ENCODE measurements at regions not wholly inside any gene's neighbourhood (a gene's known extent, or its start where the extent isn't known, plus 50 kb on each side); places are given as distances from the start of the nearest gene placed in this dataset.

DNA sequence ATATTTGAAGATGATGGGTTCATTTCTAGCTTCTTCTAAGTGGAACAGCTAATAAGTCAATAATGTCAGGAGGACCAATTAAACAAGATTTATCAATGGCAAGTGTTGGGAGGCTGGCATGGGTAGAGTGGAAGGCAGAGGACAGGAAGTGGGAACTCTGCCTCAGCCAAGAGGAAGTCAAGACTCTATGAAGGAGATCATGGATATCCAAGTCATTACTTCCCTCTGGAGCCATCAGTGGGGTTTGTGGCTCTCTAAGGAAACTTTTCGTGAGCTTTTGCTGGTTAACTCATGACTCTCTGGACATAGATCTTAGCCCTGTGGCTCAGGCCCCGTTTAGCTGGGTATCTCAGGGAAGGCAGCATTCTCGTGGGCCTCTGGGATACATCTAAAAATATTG is 410.4 kb upstream of the ID2 start:
- Histone ChIP-seq H3K27me3 (no peaks in the 10 kb centered on the region), H3K27ac (no peak overlapping the region), H3K9me3 (peaks cover 0 to 7% (median 0%) of the 10 kb centered on the region in 12 donors), H3K4me1 (peaks cover 0 to 15% (median 0%) of the 10 kb centered on the region in 12 donors), H3K4me3 (no peak overlapping the region), H3K36me3 (no peaks in the 10 kb centered on the region)
- TF ChIP-seq POLR2A (IDR thresholded peaks at IDR 0.05): no peak
- TF ChIP-seq, protein P1, sequence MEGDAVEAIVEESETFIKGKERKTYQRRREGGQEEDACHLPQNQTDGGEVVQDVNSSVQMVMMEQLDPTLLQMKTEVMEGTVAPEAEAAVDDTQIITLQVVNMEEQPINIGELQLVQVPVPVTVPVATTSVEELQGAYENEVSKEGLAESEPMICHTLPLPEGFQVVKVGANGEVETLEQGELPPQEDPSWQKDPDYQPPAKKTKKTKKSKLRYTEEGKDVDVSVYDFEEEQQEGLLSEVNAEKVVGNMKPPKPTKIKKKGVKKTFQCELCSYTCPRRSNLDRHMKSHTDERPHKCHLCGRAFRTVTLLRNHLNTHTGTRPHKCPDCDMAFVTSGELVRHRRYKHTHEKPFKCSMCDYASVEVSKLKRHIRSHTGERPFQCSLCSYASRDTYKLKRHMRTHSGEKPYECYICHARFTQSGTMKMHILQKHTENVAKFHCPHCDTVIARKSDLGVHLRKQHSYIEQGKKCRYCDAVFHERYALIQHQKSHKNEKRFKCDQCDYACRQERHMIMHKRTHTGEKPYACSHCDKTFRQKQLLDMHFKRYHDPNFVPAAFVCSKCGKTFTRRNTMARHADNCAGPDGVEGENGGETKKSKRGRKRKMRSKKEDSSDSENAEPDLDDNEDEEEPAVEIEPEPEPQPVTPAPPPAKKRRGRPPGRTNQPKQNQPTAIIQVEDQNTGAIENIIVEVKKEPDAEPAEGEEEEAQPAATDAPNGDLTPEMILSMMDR (IDR thresholded peaks at IDR 0.05): no peak
- ATAC-seq: no peak
- WGBS, 4 donors: 81 to 87% (median 86%) methylated on average over 3 of the region's 3 CpGs
- DNase-seq: no peak
- intact Hi-C loops (cut with DNase I): no loop called here

DNA sequence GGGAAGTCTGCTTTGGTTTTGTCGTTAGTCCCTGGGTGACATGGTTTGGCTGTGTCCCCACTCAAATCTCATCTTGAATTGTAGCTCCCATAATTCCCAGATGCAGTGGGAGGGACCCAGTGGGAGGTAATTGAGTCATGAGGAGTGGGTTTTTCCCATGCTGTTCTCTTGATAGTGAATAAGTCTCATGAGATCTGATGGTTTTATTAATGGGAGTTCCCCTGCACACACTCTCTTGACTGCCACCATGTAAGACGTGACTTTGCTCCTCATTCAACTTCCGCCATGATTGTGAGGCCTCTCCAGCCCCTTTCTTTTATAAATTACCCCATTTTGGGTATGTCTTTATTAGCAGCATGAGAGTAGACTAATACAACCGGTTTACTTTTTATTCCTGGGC is 405.8 kb upstream of the ID2 start:
- 81 to 92% (median 86%) methylated on average over 4 of the region's 4 CpGs for WGBS, 4 donors
- TF ChIP-seq, protein P1 (IDR thresholded peaks at IDR 0.05): no peak
- intact Hi-C loops (cut with DNase I): no loop called here

DNA sequence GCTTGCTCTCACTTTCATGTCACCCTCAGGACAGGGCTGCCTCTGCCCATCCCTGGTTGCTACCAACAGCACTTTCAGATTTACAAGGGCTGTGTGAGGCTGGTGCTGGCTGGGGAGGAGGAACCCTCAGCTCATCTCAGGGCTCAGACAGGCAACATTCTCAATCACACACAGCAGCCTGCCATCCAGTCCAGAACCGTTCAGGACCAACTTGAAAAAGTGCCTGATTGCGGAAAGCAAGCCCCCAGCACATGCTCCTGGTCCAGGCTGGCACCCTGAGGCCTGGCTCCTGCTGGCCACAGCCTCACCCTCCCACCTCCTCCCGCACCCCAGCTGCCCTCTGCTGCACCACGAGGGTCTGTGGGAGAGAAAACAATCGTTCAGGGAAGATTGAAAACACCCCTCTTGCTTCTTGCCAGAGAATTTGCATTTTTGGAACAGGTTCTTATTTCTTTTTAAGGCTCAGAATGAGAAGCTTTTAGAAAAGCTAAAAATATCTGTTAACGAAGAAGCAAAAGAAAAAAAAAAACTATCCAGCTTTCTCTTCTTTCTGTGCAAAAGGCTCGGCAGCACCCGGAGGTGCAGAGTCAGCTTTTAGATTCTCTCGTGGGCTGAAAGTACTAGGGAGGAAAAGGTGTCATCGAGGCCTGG is 403.8 kb upstream of the ID2 start:
- Histone ChIP-seq H3K27ac (peak overlapping the region in 1 of 12 donors; percentile 12), H3K27me3 (peaks cover 0 to 5% (median 0%) of the 10 kb centered on the region in 9 donors), H3K4me3 (peak overlapping the region in 2 of 12 donors; percentile 8 to 28), H3K9me3 (peaks cover 0 to 7% (median 0%) of the 10 kb centered on the region in 12 donors), H3K36me3 (no peaks in the 10 kb centered on the region), H3K4me1 (peaks cover 0 to 14% (median 0%) of the 10 kb centered on the region in 12 donors)
- no peak for TF ChIP-seq POLR2A (IDR thresholded peaks at IDR 0.05)
- TF ChIP-seq, protein P1 (IDR thresholded peaks at IDR 0.05): no peak
- intact Hi-C loops (cut with DNase I): no loop called here
- no peak for ATAC-seq
- WGBS, 4 donors: 49 to 61% (median 55%) methylated on average over 8 to 10 of the region's 10 CpGs
- no peak for DNase-seq

More for the DNA sequence above, 405.8 kb upstream of the ID2 start:
- peaks cover 0 to 14% (median 0%) of the 10 kb centered on the region in 12 donors for H3K4me1 ChIP-seq
- H3K9me3 ChIP-seq: peaks cover 0 to 7% (median 0%) of the 10 kb centered on the region in 12 donors
- no peak for ATAC-seq
- DNase-seq: no peak
- H3K27me3 ChIP-seq: peaks cover 0 to 5% (median 0%) of the 10 kb centered on the region in 9 donors
- no peaks in the 10 kb centered on the region for H3K36me3 ChIP-seq
- no peak overlapping the region for H3K27ac ChIP-seq
- no peak overlapping the region for H3K4me3 ChIP-seq

DNA sequence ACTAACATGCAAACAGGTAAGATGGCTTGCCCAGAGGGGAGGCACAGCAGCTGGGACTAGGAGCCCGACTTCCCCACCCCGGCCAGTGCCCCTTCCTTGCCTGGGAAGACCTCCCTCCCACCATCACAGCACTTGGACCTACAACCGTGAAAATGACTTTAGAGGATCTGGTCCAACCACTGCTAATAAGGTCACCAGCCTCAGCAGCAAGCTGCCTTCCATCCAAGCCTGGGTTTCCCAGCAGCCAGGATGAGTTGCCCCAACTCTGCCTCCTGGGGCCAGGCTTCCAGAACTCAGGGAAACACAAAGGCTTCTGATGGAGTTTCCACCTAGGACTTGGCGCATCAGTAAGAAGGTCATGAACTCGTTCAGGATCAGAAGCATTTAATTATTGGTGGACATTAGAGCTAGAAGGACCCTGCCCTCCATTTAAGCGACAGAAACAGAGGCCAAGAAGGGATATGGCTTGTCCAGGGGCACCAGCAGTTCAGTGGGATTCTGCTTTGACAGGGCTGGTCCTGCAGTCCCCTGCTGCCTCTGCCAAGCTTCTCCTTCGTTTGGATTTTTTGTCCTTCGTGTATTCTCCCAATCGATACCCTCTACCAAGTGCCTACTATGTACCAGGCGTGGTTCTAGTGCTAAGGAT is 403.0 kb upstream of the ID2 start:
- peak overlapping the region in 2 of 12 donors; percentile 8 to 28 for H3K4me3 ChIP-seq
- intact Hi-C loops (cut with DNase I): no loop called here
- WGBS, 4 donors: 90 to 94% (median 92%) methylated on average over 10 of the region's 10 CpGs
- H3K4me1 ChIP-seq: peaks cover 0 to 14% (median 0%) of the 10 kb centered on the region in 12 donors
- no peak for TF ChIP-seq POLR2A (IDR thresholded peaks at IDR 0.05)
- TF ChIP-seq, protein P1 (IDR thresholded peaks at IDR 0.05): no peak
- no peak for ATAC-seq
- H3K27ac ChIP-seq: no peak overlapping the region
- H3K36me3 ChIP-seq: no peaks in the 10 kb centered on the region
- H3K27me3 ChIP-seq: peaks cover 0 to 5% (median 0%) of the 10 kb centered on the region in 9 donors
- DNase-seq: no peak
- peaks cover 0 to 5% (median 0%) of the 10 kb centered on the region in 12 donors for H3K9me3 ChIP-seq

Data from heart left ventricle (tissue), 16 donors.